Chondrocyte (in vitro differentiated cells): ENCODE measurements at regions not wholly inside any gene's neighbourhood (a gene's known extent, or its start where the extent isn't known, plus 50 kb on each side); places are given as distances from the start of the nearest gene placed in this dataset.

ENCODE experiments used
- DNase-seq: peaks from one replicate; pipeline ENCODE4 v3.0.0; 2021; ENCODE audit warnings: mixed read lengths, low spot score
- H3K27ac Mint-ChIP-seq: one replicate; pipeline ENCODE4 v1.8.0; 2021; ENCODE audit warnings: mild to moderate bottlenecking, moderate library complexity, mixed read lengths; ENCODE audit not compliant: unreplicated experiment
- H3K27me3 Mint-ChIP-seq: 2 replicates; pipeline ENCODE4 v1.8.0; 2021; ENCODE audit warnings: low read depth, mixed read lengths
- H3K36me3 Mint-ChIP-seq: 2 replicates; pipeline ENCODE4 v1.8.0; 2021; ENCODE audit warnings: low read depth, mixed read lengths
- H3K4me1 Mint-ChIP-seq: 2 replicates; pipeline ENCODE4 v1.8.0; 2021; ENCODE audit warnings: low read depth, mild to moderate bottlenecking, mixed read lengths
- H3K4me3 Mint-ChIP-seq: one replicate; pipeline ENCODE4 v1.8.0; 2021; ENCODE audit warnings: mild to moderate bottlenecking, moderate library complexity, mixed read lengths; ENCODE audit not compliant: unreplicated experiment
- H3K9me3 Mint-ChIP-seq: 2 replicates; pipeline ENCODE4 v1.8.0; 2021; ENCODE audit warnings: low read depth, mixed read lengths
- TF ChIP-seq, protein P1 (sequence below): fragments of 200-600 bp; sonication (generic); IDR thresholded peaks from 2 replicates; pipeline ENCODE4 v1.5.0; 2021; ENCODE audit warnings: antibody characterized with exemption, mild to moderate bottlenecking, moderate library complexity

- H3K4me3 Mint-ChIP-seq, result no peak overlapping the region
- no peak overlapping the region for H3K27ac Mint-ChIP-seq
- no peaks in the 10 kb centered on the region for H3K27me3 Mint-ChIP-seq
- DNase-seq, result no peak
- TF ChIP-seq, protein P1, sequence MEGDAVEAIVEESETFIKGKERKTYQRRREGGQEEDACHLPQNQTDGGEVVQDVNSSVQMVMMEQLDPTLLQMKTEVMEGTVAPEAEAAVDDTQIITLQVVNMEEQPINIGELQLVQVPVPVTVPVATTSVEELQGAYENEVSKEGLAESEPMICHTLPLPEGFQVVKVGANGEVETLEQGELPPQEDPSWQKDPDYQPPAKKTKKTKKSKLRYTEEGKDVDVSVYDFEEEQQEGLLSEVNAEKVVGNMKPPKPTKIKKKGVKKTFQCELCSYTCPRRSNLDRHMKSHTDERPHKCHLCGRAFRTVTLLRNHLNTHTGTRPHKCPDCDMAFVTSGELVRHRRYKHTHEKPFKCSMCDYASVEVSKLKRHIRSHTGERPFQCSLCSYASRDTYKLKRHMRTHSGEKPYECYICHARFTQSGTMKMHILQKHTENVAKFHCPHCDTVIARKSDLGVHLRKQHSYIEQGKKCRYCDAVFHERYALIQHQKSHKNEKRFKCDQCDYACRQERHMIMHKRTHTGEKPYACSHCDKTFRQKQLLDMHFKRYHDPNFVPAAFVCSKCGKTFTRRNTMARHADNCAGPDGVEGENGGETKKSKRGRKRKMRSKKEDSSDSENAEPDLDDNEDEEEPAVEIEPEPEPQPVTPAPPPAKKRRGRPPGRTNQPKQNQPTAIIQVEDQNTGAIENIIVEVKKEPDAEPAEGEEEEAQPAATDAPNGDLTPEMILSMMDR, result no peak
- no peaks in the 10 kb centered on the region for H3K36me3 Mint-ChIP-seq
- H3K9me3 Mint-ChIP-seq, result peaks cover 13% of the 10 kb centered on the region
- H3K4me1 Mint-ChIP-seq, result no peaks in the 10 kb centered on the region
Measured at GRCh38 chr10:108753326-108753725, 1170.0 kb downstream of the XPNPEP1 start.

DNA sequence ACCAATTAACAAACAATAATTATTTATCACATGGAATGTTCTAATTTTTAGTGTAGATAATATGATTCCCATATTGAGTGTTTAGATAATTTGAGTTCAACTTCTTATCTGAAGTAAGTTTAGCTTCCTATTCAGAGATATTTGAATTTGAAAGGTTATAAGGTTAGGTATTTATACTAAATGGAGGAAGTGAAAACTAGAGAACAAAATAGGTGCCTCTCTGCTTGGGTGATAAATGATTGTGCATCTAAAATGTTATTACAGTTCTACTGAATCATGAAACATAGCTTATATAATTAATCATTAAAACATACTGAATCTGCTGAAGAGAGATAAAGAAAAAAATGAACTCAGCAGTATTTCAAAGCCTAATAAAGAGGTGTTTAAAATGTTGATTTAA is 1174.3 kb downstream of the XPNPEP1 start:
- Mint-ChIP-seq H3K27me3 (no peaks in the 10 kb centered on the region), H3K27ac (no peak overlapping the region), H3K4me3 (no peak overlapping the region), H3K36me3 (no peaks in the 10 kb centered on the region), H3K4me1 (no peaks in the 10 kb centered on the region), H3K9me3 (peaks cover 18% of the 10 kb centered on the region)
- DNase-seq, result no peak
- TF ChIP-seq, protein P1, result no peak

DNA sequence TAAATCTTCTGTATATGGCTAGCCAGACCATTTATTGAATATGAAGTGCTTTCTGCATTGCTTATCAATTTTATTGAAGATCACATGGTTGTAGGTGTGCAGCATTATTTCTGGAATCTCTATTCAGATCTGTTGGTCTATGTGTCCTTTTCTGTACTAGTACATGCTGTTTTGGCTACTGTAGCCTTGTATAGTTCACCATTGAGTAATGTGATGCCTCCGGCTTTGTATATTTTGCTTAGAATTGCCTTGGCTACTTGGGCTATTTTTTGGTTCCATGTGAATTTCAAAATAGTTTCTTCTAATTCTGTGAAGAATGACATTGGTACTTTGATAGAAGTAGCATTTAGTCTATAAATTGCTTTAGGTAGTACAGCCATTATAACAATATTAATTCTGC is 1187.2 kb downstream of the XPNPEP1 start:
- Mint-ChIP-seq H3K27ac (no peak overlapping the region), H3K36me3 (no peaks in the 10 kb centered on the region), H3K4me1 (no peaks in the 10 kb centered on the region), H3K9me3 (peaks cover 53% of the 10 kb centered on the region), H3K27me3 (no peaks in the 10 kb centered on the region), H3K4me3 (no peak overlapping the region)
- TF ChIP-seq, protein P1, result no peak
- no peak for DNase-seq

- DNase-seq, result no peak
- Mint-ChIP-seq H3K27me3 (no peaks in the 10 kb centered on the region), H3K36me3 (no peaks in the 10 kb centered on the region), H3K27ac (no peak overlapping the region), H3K4me3 (no peak overlapping the region), H3K9me3 (peaks cover 55% of the 10 kb centered on the region), H3K4me1 (no peaks in the 10 kb centered on the region)
- TF ChIP-seq, protein P1, result no peak
Measured at GRCh38 chr10:108735380-108735779, 1187.9 kb downstream of the XPNPEP1 start.

DNA sequence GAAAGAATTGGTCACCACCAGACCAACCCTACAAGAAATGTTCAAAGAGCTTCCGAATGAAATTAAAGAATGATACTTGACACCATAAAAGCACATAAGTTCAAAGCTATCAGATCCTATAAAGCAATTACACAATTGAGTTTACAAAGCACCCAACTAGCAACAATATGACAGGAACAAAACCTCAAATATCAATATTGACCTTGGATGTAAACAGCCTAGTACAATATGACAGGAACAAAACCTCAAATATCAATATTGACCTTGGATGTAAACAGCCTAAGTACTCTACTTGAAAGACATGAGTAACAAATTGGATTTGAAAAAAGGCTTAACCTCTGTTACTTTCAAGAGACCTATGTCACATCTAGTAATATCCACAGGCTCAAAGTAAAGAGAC is 1201.4 kb downstream of the XPNPEP1 start:
- no peaks in the 10 kb centered on the region for H3K4me1 Mint-ChIP-seq
- no peak for DNase-seq
- H3K4me3 Mint-ChIP-seq, result no peak overlapping the region
- TF ChIP-seq, protein P1, result no peak
- no peaks in the 10 kb centered on the region for H3K27me3 Mint-ChIP-seq
- peaks cover 41% of the 10 kb centered on the region for H3K9me3 Mint-ChIP-seq
- no peak overlapping the region for H3K27ac Mint-ChIP-seq
- no peaks in the 10 kb centered on the region for H3K36me3 Mint-ChIP-seq
